ENCODE measurements at regions not wholly inside any gene's neighbourhood (a gene's known extent, or its start where the extent isn't known, plus 50 kb on each side); places are given as distances from the start of the nearest gene placed in this dataset.
"Not testable (repeated sequence)": the region's sequence is repeated elsewhere in the genome, so short reads cannot be mapped to it uniquely, and the experiment has no call there.

DNA sequence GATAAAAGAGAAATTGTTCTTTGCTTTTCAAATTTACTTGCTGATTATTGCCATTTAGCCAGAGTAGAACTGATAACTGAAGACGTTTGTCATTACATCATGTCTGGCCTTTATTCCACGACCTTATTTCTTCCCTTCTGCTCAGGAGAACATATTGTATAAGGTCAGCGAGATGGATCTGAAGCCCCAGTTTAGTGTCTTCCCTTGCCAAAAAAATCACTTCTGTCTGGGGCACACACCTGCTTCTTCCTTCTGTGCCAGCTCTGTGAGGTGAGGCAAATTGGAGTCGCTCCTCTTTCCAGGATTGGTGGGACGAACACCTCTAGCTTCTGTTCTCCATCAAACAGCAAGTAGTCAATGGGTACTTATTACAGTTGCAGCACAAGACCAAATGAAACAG is 250.3 kb upstream of the CRBN start:
- TF ChIP-seq, protein P1, sequence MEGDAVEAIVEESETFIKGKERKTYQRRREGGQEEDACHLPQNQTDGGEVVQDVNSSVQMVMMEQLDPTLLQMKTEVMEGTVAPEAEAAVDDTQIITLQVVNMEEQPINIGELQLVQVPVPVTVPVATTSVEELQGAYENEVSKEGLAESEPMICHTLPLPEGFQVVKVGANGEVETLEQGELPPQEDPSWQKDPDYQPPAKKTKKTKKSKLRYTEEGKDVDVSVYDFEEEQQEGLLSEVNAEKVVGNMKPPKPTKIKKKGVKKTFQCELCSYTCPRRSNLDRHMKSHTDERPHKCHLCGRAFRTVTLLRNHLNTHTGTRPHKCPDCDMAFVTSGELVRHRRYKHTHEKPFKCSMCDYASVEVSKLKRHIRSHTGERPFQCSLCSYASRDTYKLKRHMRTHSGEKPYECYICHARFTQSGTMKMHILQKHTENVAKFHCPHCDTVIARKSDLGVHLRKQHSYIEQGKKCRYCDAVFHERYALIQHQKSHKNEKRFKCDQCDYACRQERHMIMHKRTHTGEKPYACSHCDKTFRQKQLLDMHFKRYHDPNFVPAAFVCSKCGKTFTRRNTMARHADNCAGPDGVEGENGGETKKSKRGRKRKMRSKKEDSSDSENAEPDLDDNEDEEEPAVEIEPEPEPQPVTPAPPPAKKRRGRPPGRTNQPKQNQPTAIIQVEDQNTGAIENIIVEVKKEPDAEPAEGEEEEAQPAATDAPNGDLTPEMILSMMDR (IDR thresholded peaks at IDR 0.05; ENCODE audit: low read depth, low read length): no peak
- H3K4me3 ChIP-seq (replicated peaks in 1 of 2; ENCODE audit: low read depth in 2 of 2, low read length in 2 of 2): no peak overlapping the region
- no peak for DNase-seq (ENCODE audit: low read depth in 2 of 2)

DNA sequence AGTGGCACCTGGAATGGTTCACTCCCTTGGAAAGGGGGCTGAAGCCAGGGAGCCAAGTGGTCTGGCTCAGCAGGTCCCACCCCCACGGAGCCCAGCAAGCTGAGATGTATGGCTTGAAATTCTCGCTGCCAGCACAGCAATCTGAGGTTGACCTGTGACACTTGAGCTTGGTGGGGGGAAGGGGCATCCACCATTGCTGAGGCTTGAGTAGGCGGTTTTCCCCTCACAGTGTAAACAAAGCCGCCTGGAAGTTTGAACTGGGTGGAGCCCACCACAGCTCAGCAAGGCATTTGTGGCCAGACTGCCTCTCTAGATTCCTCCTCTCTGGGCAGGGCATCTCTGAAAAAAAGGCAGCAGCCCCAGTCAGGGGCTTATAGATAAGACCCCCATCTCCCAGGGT is 228.2 kb upstream of the CRBN start:
- DNase-seq (ENCODE audit: low read depth in 2 of 2); H3K4me3 ChIP-seq (replicated peaks in 1 of 2; ENCODE audit: low read depth in 2 of 2, low read length in 2 of 2): not testable (repeated sequence)

DNA sequence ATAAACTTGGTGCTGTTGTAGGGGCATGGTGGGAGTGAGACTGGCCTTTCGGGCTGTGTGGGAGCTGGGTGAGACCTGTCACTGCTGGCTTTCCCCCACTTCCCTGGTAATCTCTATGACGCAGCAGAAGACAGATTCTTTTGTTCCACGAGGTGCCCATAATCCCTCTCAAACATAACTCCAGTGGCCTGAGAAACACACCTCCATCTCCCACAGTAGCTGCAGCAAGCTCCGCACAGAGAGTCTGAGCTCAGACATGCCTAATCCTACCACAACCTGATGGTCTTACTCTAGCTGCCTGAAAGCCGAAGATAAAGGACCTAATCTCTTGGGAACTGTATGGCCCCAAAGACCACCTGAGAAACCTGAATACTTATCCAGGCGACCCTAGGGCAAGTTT is 225.6 kb upstream of the CRBN start:
- H3K4me3 ChIP-seq (replicated peaks in 1 of 2; ENCODE audit: low read depth in 2 of 2, low read length in 2 of 2): no peak overlapping the region
- DNase-seq (ENCODE audit: low read depth in 2 of 2): no peak
- TF ChIP-seq, protein P1 (IDR thresholded peaks at IDR 0.05; ENCODE audit: low read depth, low read length): no peak

DNA sequence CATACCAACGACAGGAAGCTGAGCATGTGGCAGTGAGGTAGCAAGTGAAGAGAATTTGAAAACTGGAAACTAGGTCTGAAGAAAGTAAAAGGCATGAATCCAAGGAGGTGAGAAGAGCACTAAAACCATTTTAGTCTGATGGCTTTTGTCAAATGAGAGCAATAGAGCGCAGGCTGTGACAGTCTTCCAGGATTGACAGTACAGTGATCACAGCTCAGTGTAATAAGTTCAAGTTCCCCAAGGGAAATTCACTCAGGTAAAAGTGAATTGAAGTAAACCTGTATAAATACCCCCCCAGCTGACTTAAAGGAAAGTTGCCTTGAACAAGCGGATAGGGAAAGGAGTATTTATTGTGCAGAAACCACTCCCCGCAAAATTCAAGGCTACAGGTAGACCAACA is 224.2 kb upstream of the CRBN start:
- H3K4me3 ChIP-seq (replicated peaks in 1 of 2; ENCODE audit: low read depth in 2 of 2, low read length in 2 of 2): no peak overlapping the region
- TF ChIP-seq, protein P1 (IDR thresholded peaks at IDR 0.05; ENCODE audit: low read depth, low read length): no peak
- DNase-seq (ENCODE audit: low read depth in 2 of 2): no peak

DNA sequence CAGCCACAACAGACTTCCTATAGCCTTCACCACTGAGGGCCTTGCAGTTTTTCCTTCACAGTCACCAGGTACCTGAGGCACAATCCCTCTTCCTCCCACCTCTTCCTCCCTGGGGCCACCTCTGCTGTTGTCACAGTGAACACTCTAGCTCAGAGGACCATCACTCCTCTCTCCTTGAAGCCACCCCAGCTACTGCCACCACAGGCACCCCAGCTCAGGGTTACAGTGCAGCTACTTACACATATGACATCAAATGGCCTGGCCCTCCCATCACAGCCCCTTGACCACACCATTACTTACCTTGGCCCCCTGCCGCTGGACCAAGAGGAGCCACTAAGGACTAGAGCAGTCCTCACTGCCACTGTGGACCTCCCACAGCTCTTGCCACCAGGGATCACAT is 213.5 kb upstream of the CRBN start:
- DNase-seq (ENCODE audit: low read depth in 2 of 2): no peak
- no peak overlapping the region for H3K4me3 ChIP-seq (replicated peaks in 1 of 2; ENCODE audit: low read depth in 2 of 2, low read length in 2 of 2)
- TF ChIP-seq, protein P1 (IDR thresholded peaks at IDR 0.05; ENCODE audit: low read depth, low read length): no peak

DNA sequence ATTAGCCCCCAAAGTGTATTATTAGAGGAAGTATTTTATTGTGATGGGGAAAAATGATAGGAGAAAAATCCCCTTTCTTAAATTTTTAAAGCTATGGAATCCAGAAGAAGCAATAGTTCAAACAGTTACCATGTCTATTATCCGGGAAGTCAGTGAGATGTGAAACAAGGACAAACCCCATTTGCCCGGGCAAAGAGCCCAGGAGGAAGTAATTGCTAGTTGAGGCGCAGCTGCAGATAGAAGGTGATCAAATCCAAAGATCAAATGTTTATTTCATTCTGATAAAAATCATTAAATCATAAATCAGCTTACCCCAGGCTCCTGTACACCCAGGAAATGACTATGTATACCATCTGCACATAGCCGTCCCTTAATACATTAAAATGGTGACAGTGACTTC is 204.0 kb upstream of the CRBN start:
- TF ChIP-seq, protein P1 (IDR thresholded peaks at IDR 0.05; ENCODE audit: low read depth, low read length): no peak
- no peak for DNase-seq (ENCODE audit: low read depth in 2 of 2)
- no peak overlapping the region for H3K4me3 ChIP-seq (replicated peaks in 1 of 2; ENCODE audit: low read depth in 2 of 2, low read length in 2 of 2)

DNA sequence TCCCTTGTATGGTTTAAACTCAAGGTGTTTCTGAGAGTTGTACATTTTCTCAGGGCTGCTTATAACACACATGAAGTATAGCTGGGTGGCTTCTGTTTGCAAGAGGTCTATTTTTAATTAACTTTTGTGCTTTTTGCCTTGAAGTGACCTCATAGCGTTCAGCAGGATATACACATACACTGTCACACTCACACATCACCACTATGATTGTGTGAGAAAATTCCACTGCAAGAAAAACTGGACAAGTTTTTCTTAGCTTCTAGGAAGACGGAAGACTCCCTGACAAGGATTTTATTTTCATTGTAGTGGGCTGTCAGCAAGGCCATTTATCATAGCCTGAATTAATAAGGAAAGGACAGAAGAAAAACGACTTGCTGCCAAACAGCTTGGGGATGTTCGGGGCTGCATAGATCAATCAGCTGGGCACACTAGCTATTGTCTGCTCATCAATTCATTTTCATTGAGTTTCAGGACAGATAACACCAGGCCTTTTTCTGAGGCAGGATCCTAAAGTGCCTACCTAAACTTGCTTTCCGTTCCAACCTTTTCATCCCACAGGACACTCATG is 192.8 kb upstream of the CRBN start:
- DNase-seq (ENCODE audit: low read depth in 2 of 2): no peak
- TF ChIP-seq, protein P1 (IDR thresholded peaks at IDR 0.05; ENCODE audit: low read depth, low read length): no peak

More for the DNA sequence above, 192.8 kb upstream of the CRBN start:
- H3K4me3 ChIP-seq (replicated peaks in 1 of 2; ENCODE audit: low read depth in 2 of 2, low read length in 2 of 2): no peak overlapping the region
